Lung (tissue), 11 donors: ENCODE measurements at regions not wholly inside any gene's neighbourhood (a gene's known extent, or its start where the extent isn't known, plus 50 kb on each side); places are given as distances from the start of the nearest gene placed in this dataset.

Experiments used
- ATAC-seq: fragments of 200-7000 bp; cut with Tn5 transposase; one replicate; pipeline ENCODE4 v1.9.1; 2020; ENCODE audit warnings: moderate number of reproducible peaks; ENCODE audit not compliant: insufficient read depth, low FRiP score
- DNase-seq, 3 donors: peaks; one replicate each; pipeline ENCODE4 v3.0.0-alpha.2; 2013 to 2017
- H3K27ac ChIP-seq, 2 donors: one replicate each; pipeline ENCODE4 v1.5.1; 2013; ENCODE audit warnings: mild to moderate bottlenecking in 2 of 2, moderate library complexity in 2 of 2, control low read depth in 1 of 2, inconsistent platforms in 1 of 2, low read depth in 1 of 2, low read length in 1 of 2
- H3K27me3 ChIP-seq, 3 donors: one replicate each; pipeline ENCODE4 v1.5.1; 2013; ENCODE audit warnings: low read length in 2 of 3; ENCODE audit not compliant: control insufficient read depth in 3 of 3, insufficient read depth in 3 of 3
- H3K36me3 ChIP-seq, 4 donors: one replicate each; pipeline ENCODE4 v1.5.1; 2013; ENCODE audit warnings: low read length in 4 of 4, mild to moderate bottlenecking in 1 of 4, moderate library complexity in 1 of 4; ENCODE audit not compliant: control insufficient read depth in 4 of 4, insufficient read depth in 4 of 4
- H3K4me1 ChIP-seq, 5 donors: one replicate each; pipeline ENCODE4 v1.5.1; 2013; ENCODE audit warnings: low read length in 5 of 5, mild to moderate bottlenecking in 2 of 5, moderate library complexity in 1 of 5; ENCODE audit not compliant: control insufficient read depth in 5 of 5, insufficient read depth in 5 of 5
- H3K4me3 ChIP-seq: one replicate; pipeline ENCODE4 v1.5.1; 2013; ENCODE audit warnings: mild to moderate bottlenecking, control low read depth, moderate library complexity
- H3K9ac ChIP-seq, 2 donors: one replicate each; pipeline ENCODE4 v1.5.1; 2013; ENCODE audit warnings: low read length in 2 of 2, control low read depth in 1 of 2; ENCODE audit not compliant: insufficient read depth in 1 of 2
- H3K9me3 ChIP-seq, 4 donors: one replicate each; pipeline ENCODE4 v1.5.1; 2013; ENCODE audit warnings: low read length in 3 of 4, mild to moderate bottlenecking in 1 of 4, moderate library complexity in 1 of 4; ENCODE audit not compliant: control insufficient read depth in 4 of 4, insufficient read depth in 3 of 4
- WGBS, 2 donors: extraction: QIAGEN DNeasy Blood & Tissue Kit; methylation state at CpG; one replicate each; pipeline ENCODE4 v1.1.7; 2013; 5-methylcytosine and 5-hydroxymethylcytosine counted together
- TF ChIP-seq, protein P1 (sequence below): IDR thresholded peaks from 2 replicates; pipeline ENCODE4 v1.5.1; 2012; ENCODE audit warnings: mild to moderate bottlenecking; ENCODE audit errors: control extremely low read depth, extremely low read depth
- donor health status: control.
- donor health status: control.
- donor health status: Bipolar disorder and iron deficiency.
- donor health status: healthy.
- donor health status: DM: yes; HTN: yes; CAD: no.

DNA sequence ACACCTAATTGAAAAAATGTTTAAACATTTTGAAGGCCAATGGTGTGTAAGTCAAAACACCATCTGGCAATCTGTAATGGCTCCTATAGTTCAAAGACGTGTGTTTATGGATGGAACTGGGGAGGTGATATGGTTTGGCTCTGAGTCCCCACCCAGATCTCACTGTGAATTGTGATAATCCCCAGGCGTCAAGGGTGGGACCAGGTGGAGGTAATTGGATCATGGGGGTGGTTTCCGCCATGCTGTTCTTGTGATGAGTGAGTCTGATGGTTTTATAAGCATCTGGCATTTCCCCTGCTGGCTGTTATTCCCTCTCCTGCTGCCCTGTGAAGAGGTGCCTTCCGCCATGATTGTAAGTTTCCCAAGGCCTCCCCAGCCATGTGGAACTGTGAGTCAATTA, 52.2 kb downstream of the ADRA2C start:
- Histone ChIP-seq H3K27ac (no peak overlapping the region), H3K9ac (no peak overlapping the region), H3K27me3 (peaks cover 0 to 7% (median 0%) of the 10 kb centered on the region in 3 donors), H3K4me3 (no peak overlapping the region), H3K9me3 (peaks cover 0 to 9% (median 0%) of the 10 kb centered on the region in 4 donors), H3K4me1 (peaks cover 0 to 2% (median 0%) of the 10 kb centered on the region in 5 donors), H3K36me3 (no peaks in the 10 kb centered on the region)
- DNase-seq = no peak
- ATAC-seq = no peak
- 76 to 78% methylated on average over 4 of the region's 4 CpGs for WGBS, 2 donors
- TF ChIP-seq, protein P1, sequence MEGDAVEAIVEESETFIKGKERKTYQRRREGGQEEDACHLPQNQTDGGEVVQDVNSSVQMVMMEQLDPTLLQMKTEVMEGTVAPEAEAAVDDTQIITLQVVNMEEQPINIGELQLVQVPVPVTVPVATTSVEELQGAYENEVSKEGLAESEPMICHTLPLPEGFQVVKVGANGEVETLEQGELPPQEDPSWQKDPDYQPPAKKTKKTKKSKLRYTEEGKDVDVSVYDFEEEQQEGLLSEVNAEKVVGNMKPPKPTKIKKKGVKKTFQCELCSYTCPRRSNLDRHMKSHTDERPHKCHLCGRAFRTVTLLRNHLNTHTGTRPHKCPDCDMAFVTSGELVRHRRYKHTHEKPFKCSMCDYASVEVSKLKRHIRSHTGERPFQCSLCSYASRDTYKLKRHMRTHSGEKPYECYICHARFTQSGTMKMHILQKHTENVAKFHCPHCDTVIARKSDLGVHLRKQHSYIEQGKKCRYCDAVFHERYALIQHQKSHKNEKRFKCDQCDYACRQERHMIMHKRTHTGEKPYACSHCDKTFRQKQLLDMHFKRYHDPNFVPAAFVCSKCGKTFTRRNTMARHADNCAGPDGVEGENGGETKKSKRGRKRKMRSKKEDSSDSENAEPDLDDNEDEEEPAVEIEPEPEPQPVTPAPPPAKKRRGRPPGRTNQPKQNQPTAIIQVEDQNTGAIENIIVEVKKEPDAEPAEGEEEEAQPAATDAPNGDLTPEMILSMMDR = no peak

DNA sequence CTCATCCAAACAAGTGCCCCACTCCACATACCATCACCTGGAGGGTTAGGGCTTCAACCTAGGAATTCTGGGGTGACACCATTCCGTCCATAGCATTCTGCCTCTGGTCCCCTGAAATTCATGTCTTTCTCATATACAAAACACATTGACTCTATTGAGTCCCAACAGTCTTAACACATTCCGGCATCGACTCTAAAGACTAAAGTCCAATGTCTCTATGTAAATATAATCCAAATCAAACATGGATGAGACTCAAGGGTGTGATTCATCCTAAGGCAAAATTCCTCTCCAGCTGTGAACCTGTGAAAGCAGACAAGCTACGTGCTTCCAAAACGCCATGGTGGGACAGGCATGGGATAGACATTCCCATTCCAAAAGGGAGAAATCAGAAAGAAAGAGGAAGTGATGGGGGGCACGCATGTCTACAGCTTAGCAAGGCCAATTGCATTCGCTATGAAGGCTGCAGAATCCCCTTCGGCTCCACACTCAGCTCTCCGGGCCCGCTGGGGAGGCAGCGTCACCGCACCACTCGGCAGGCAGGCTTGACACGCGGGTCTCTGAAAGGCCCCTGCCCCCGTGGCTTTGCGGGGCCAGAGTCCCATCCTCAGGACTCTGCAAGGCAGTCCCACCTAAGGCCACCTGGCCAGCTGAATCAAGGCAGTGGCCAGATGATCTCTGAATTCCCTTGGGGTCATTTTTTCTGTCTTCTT, 53.2 kb downstream of the ADRA2C start:
- whole genome bisulfite sequencing, 2 donors = 82 to 83% methylated on average over 17 of the region's 17 CpGs
- Histone ChIP-seq H3K4me1 (peaks cover 0 to 2% (median 0%) of the 10 kb centered on the region in 5 donors), H3K4me3 (no peak overlapping the region), H3K27me3 (peaks cover 0 to 7% (median 0%) of the 10 kb centered on the region in 3 donors), H3K27ac (no peak overlapping the region), H3K9ac (no peak overlapping the region), H3K9me3 (peaks cover 0 to 9% (median 0%) of the 10 kb centered on the region in 4 donors), H3K36me3 (no peaks in the 10 kb centered on the region)
- ATAC-seq = no peak
- TF ChIP-seq, protein P1 = no peak
- DNase-seq = no peak

DNA sequence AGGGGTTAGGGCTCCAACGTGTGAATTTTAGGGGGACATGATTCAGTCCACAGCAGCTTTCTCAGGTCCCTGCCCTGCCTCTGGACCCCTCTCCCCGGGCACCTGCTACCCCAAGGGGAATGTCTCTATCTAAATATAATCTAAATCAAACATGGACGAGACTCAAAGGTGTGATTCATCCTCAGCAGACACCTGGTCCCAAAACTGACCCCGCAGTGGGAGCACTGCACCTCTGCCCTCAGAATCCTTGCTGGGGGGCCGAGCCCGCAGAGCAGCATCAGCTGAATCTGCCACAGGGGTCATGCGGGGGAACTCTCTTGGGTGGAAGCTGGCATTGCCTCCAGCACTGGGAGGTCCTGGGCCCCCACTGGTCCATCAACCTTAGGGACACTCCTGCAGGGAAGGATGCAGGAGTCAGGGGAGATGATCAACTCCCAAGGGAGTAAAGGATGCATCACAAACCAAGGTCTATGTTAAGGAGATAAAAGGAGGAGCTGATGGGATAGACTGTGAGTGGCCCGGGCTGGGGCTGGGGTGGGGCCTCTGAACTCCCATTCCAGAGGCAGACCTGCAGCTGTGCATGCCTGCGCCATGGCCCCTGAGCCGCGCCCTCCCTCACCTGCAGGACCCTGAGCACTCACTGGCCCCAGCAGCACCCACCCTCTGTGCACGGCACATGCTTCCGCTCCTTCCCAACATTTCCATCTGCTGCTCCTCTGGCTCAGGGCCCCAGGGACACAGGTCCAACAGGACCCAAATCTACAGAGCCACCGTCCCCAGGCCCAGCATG, 54.0 kb downstream of the ADRA2C start:
- H3K4me1 ChIP-seq = peaks cover 0 to 2% (median 0%) of the 10 kb centered on the region in 5 donors
- H3K9me3 ChIP-seq = peaks cover 0 to 9% (median 0%) of the 10 kb centered on the region in 4 donors
- H3K27ac ChIP-seq = no peak overlapping the region
- H3K4me3 ChIP-seq = no peak overlapping the region
- TF ChIP-seq, protein P1 = no peak
- 74 to 89% methylated on average over 14 of the region's 14 CpGs for WGBS, 2 donors
- H3K27me3 ChIP-seq = peaks cover 0 to 7% (median 0%) of the 10 kb centered on the region in 3 donors
- ATAC-seq = no peak
- H3K36me3 ChIP-seq = no peaks in the 10 kb centered on the region
- DNase-seq = no peak
- no peak overlapping the region for H3K9ac ChIP-seq
